ENCODE measurements at regions not wholly inside any gene's neighbourhood (a gene's known extent, or its start where the extent isn't known, plus 50 kb on each side); places are given as distances from the start of the nearest gene placed in this dataset.

DNA sequence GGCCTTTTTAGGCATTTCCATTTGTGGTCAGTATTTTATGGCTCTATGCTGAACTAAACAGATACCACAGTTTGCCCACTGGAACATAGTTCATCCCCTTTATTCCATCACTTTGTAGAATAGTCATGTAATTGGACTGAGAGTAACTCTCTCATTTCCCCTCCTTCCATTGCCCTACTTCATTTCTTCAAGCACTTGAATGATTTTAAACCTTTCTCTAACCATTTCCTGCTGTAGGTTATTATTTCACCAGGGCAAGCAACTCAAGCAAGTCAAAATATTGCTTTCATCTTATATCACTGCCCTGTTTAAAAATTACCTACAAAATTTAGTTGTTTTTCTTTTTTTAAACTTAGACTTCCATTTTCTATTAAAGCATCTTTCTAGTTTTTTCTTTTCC lies 177.0 kb downstream of the RAP2B start:
- TF ChIP-seq CHD4 (IDR thresholded peaks at IDR 0.05; ENCODE audit: borderline replicate concordance) (no peak), REST (IDR thresholded peaks at IDR 0.05) (no peak), CTCF (IDR thresholded peaks at IDR 0.05) (no peak), RAD21 (conservative IDR thresholded peaks at IDR 0.05 in 1 of 2, IDR thresholded peaks at IDR 0.05 in 1 of 2) (no peak), ZSCAN20 (CRISPR knock-in tag; IDR thresholded peaks at IDR 0.05) (no peak), POLR2A (IDR thresholded peaks at IDR 0.05; ENCODE audit: low read length) (no peak), RCOR1 (IDR thresholded peaks at IDR 0.05; ENCODE audit: low read depth, low read length) (no peak)
- TF ChIP-seq, protein P1, sequence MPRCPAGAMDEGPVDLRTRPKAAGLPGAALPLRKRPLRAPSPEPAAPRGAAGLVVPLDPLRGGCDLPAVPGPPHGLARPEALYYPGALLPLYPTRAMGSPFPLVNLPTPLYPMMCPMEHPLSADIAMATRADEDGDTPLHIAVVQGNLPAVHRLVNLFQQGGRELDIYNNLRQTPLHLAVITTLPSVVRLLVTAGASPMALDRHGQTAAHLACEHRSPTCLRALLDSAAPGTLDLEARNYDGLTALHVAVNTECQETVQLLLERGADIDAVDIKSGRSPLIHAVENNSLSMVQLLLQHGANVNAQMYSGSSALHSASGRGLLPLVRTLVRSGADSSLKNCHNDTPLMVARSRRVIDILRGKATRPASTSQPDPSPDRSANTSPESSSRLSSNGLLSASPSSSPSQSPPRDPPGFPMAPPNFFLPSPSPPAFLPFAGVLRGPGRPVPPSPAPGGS (IDR thresholded peaks at IDR 0.05): no peak

All from A549 (cell line).